ENCODE measurements at regions not wholly inside any gene's neighbourhood (a gene's known extent, or its start where the extent isn't known, plus 50 kb on each side); places are given as distances from the start of the nearest gene placed in this dataset.
"Not testable (repeated sequence)": the region's sequence is repeated elsewhere in the genome, so short reads cannot be mapped to it uniquely, and the experiment has no call there.

DNA sequence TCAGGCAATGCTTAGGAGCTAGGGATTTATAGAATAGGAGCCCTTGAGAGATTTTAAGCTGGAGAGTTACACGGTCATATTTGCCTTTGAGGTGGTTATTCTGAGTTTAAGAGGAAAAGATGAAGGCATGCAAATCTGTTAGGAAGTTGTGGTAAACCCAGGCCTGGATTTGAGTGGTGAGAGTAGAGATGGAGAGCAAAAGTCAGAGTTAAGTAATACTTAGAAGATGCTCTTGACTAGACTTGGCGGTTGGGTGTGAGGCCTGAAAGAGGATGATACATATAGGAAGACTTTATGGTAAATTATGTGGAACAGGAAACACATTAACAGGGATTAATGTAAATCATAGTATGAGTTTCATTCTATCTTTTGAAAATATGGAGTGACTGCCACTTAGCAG is 136.0 kb upstream of the ARX start:
- DNase-seq (ENCODE audit: extremely low spot score, insufficient read length, low read depth), result no peak
- FAIRE-seq, result no peak

DNA sequence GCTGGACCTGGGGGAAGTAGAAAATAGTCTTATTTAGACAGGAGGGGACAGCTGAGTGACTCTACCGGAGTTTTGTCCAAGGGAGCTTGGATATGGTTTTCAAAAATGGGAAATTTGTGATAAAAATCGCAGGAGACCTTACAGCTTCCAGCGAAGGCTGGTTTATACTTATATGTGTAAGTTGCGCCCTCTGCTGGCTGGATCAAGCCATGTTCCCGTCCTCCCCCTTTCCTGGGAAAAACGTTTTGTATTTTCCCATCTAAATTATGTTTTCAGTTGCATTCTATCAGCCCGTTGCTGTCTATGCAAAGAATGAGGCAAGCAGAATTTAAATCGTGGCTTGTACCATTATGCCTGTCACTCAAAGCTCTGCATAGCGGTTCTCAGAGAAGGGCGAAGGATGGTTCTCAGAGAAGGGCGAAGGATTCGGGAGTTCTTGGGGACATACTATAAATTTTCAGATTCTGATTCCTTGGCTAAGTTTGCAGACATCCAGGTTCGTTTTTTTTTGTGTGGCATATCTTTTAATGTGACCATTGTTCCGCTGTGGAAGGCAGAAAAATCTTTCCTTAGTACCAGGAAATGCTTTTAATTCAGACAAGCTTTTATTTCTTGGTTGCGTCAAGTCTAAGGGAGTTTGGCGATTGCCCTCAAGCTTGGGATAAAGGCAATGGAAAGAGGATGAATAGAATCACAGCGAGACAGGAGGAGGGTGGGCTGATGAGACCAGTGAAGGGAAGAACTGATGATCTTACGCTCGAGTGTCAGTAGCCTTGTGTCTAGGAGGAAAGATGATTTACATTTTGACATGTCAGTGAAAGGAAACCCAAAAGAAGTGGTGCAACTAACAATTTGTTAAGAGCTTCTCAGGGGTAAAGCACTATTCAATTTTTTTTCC is 128.5 kb upstream of the ARX start:
- no peak for DNase-seq (ENCODE audit: extremely low spot score, insufficient read length, low read depth)
- FAIRE-seq, result peak; percentile 75

DNA sequence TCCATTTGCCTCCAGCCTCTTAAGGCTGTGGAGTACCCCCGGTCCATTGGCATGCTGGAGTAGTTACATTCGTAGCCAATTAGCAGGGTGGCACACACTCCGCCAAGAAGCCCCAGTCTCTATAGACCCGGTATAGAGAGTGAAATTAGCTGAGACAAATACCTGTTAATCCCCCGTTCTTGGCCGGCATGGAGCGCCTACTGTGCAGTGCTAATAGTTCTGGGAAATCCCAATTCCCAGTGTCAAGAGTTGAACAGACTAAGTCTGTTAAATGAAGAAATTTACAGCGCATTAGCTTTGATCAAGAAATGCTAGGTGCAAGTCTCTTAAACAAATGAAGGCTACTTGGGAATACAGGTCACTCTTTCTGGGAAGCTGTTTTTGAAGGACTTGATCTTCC is 127.8 kb upstream of the ARX start:
- FAIRE-seq (no peak), DNase-seq (ENCODE audit: extremely low spot score, insufficient read length, low read depth) (no peak)

DNA sequence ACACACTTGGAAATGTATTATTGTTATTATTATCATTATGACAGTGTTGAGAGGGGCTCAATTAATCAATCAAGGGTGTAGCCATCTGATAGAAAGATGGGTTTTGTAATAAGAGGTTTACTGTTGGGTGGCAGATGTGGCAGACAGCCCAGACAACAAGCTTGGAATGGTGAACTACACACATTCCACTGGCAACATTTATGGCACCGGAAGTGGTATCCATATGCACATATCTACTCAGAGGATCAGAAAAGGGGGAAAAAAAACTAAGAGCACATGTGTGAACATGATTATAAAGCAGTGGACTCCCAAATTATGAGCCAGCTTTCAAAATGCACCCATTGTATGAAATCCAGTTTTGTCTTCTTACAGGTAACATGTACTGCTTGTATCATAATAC is 125.9 kb upstream of the ARX start:
- DNase-seq (ENCODE audit: extremely low spot score, insufficient read length, low read depth), result no peak
- no peak for FAIRE-seq

DNA sequence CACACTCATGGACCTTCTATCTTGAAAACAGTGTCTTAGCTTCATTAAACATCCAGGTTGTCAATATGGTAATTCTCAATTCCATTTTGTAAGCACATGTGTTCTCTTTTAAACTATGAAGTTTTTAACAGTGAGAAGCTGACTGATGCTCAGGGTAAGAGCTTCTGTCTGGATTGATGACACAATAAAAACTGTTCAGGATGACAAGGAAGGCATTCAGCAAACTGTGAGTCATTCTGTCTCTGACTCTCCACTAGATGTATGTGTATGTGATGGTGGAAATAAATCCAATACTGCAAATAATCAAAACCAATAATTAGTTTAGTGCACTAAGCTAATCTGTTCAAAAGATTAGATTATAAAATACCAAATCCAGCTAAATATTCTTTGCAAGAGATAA is 115.3 kb upstream of the ARX start:
- no peak for FAIRE-seq
- DNase-seq (ENCODE audit: extremely low spot score, insufficient read length, low read depth), result no peak

DNA sequence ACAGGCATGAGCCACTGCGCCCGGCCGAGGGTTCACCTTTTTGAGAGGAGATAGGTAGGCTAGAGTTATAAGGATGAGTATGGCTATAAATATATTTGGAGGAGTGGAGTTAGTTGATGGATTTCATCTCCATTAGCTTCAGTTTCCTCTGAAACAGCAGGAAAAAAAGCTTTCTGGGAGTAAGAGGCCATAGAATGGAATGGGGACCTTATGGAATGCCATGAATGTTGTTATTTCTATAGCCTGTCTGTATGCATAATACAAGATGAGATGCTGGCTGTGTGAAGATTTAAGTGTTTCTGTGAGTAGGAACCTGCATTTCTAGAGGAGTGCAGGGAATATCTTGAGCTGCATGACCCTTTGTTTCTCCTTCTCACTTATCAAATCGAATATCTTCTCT is 114.9 kb upstream of the ARX start:
- no peak for DNase-seq (ENCODE audit: extremely low spot score, insufficient read length, low read depth)

DNA sequence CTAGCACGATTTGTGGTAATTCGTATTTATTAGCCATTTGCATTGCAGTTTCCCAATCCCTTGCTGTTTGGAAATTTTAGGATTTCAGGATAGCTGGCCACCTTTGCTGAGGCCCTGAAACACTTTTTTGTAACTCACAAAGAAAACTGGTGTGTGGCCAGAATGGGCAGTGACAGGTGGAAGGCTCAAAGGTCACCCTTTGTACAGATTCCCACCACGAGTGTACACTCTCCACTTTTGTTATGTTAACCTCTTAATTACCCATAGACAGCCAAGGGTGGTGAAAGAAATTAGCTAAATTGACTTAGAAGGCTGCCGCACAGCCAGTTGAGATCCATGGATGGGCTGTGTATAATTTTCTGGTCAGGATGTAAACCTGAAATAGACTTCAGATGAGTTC is 109.7 kb upstream of the ARX start:
- DNase-seq (ENCODE audit: extremely low spot score, insufficient read length, low read depth) (no peak), FAIRE-seq (no peak)

More for the DNA sequence above, 114.9 kb upstream of the ARX start:
- no peak for FAIRE-seq

DNA sequence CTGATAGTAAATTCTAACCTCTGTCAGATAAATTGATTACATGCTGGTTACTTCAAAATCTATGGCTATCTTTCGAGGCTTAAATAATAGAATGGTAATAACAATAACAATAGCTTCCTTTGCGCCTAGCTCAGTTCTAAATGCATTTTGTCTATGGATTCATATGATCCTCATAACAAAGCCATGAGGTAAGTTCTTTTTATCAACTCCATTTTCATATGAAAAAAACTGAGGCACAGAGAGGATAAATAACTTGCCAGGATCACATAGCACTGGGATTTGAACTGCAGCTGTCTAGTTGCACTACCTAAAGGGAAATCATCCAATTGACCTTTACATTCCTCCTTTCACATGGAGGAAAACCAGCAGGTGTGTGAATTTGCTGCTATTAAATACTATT is 108.6 kb upstream of the ARX start:
- FAIRE-seq (no peak), DNase-seq (ENCODE audit: extremely low spot score, insufficient read length, low read depth) (no peak)

DNA sequence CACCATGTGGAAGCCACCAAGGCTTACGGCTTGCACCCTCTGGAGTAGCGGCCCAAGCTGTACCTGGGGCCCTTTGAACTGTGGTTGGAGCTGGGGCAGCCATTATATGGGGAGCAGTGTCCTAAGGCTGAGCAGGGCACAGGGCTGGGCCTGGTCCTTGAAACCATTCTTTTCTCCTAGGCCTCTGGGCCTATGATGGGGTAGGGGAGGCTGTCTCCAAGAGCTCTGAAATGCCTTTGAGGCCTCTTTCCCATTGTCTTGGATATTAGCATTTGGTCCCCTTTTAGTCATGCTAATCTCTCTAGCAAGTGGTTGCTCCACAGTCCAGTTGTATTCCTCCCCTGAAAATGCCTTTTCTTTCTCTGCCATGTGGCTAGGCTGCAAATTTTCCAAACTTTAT is 96.4 kb upstream of the ARX start:
- no peak for FAIRE-seq
- DNase-seq (ENCODE audit: extremely low spot score, insufficient read length, low read depth), result no peak

DNA sequence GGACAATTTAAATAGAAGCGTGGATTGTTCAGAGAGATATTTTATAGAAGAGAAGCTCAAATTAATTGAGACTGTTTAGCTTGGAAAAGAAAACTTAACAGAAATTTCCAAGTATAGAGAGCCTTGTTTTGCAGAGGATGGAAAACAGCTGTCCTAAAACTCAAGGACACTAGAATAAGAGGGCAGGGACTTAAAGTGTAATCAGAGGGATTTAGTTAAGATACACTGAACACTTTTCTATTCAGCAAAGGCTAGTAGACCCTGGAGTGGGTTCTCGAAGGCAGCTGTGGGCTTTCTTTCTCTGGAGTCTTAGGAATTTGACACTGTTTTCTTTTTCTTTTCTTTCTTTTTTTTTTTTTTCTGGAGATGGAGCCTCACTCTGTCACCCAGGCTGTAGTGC is 92.7 kb upstream of the ARX start:
- no peak for FAIRE-seq

DNA sequence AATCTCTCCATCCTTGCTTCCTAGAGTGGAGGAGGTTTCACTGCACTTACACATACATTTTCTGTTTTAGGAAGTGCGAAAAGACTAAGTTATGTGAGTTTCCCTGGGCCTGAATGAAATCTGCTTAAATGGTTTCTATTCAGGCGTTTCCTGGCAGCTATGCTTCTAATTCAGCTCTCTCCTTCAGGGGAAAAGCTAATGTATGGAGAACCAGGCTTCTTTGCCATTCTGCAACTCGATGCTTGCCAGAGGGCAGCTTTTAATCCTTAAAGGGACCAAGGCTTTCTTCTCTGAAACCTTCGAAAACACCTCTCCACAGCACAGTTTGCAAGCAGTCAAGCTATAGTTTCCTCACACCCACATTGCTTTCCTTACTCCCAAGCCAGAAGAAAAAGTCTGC is 89.5 kb upstream of the ARX start:
- DNase-seq (ENCODE audit: extremely low spot score, insufficient read length, low read depth) (no peak), FAIRE-seq (no peak)

More for the DNA sequence above, 92.7 kb upstream of the ARX start:
- DNase-seq (ENCODE audit: extremely low spot score, insufficient read length, low read depth), result no peak

DNA sequence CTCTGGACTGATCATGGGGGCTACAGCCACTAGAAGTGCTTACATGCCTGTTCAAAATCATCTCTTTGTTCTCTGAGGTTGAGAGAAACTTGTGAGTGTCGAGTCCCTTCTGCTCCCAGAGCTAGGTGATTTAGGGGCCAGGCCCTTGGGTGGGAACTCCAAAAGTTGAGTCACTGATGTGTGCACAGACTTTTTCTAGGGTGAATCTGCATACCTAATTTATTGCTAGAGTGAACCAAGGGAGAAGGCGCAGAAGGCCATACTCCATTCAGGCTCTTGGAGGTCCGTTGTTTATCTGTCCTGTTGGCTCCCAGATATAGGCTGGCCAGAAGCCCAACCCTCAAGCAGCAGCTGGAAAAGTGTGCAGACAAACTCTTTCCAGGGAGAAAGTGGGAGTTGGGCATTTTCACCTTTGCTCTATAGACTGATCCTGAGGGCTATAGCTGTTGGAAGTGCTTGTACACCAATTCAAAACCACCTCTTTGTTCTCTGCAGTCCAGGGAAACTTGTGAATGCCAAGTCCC is 80.8 kb upstream of the ARX start:
- FAIRE-seq, result no peak
- no peak for DNase-seq (ENCODE audit: extremely low spot score, insufficient read length, low read depth)

DNA sequence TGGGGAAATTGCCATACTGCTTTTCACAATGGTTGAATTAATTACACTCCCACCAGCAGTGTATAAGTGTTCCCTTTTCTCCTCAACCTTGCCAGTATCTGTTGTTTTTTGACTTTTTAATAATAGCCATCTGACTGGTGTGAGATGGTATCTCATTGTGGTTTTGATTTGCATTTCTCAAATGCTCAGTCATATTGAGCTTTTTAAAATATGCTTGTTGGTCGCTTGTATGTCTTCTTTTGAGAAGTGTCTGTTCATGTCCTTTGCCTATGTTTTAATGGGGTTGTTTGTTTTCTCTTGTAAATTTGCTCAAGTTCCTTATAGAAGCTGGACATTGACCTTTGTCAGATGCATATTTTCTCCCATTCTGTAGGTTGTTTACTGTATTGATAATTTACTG is 75.4 kb upstream of the ARX start:
- DNase-seq (ENCODE audit: extremely low spot score, insufficient read length, low read depth); FAIRE-seq: not testable (repeated sequence)

DNA sequence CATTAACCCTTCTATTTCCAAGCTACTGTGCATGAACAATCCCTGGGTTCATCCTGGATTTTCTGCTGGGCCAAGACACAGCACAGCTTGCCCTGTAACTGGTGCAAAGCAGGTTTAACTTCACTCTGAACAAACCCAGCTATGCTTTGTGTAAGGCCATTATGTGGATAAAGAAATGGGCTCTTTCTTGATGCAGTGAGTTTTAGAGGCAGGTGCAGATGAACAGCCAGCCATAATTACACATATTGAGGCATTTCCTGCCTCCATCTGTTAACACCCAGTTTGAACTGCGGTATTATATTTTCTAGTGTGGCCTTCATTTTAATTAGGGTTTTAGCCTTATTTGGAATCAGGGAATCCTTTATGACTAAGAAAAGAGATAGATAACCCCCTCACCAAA is 68.7 kb upstream of the ARX start:
- FAIRE-seq (no peak), DNase-seq (ENCODE audit: extremely low spot score, insufficient read length, low read depth) (no peak)

DNA sequence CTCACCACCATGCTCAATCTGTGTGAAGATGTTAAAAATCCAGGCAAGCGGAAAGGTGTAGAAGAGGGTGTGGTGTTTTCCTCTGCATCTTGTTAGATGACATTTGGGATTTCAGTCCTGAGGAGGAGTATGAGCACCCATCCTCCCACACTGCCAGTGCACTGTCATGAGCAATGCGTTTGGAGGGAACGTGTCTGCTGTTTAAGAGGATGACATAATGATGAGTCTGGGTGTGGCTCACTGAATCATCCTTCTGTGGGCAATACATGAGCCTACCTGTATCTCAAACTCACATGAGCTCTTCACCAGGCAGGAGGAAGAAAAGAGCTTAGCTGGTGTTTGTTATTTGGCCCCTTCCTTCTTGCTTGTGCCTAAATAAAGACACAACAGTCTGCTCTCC is 67.9 kb upstream of the ARX start:
- DNase-seq (ENCODE audit: extremely low spot score, insufficient read length, low read depth), result no peak
- FAIRE-seq, result no peak

DNA sequence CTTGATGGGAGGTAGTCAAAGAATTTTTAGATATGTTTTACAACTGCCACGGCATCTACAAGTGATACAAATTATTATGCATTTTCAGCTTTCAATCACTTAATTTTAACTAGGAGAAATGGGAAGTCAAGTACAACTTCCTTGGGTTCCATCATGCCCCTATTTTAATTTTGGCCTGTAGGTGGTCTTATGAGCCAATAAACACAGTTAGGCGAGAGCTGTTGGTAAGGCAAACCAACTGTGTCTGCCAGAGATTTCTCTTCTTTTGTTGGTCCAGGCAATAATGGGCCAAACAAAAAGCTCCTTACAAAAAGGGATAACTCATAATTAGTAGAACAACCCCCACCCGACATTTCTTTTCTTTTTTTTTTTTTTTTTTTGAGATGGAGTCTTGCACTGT is 63.3 kb upstream of the ARX start:
- FAIRE-seq (no peak), DNase-seq (ENCODE audit: extremely low spot score, insufficient read length, low read depth) (no peak)

DNA sequence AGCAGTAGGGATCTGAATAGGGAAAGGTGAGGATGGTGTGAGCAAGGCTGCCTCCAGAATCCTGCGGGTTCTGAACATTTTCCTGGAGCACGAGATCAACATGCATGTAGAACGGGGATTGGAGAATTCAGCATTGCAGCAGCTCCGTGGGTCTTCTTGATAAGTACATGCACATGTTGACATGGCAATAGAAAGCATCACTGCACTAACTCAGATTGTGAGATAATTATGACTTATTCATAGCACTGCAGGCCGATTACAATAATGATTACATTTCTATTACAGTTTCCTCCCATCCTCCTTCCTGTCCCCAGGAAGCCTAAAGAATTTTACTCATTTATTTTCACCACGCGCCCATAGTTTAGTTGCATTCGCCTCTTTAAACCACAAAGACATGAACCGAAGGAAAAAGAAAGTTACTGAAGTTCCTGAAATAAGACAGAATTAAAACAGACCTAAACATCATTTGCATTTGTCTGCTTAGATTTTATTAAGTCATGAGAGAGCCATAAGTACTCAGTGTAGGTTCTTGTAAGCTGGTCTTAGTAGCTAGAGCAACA is 61.3 kb upstream of the ARX start:
- FAIRE-seq (no peak), DNase-seq (ENCODE audit: extremely low spot score, insufficient read length, low read depth) (no peak)

DNA sequence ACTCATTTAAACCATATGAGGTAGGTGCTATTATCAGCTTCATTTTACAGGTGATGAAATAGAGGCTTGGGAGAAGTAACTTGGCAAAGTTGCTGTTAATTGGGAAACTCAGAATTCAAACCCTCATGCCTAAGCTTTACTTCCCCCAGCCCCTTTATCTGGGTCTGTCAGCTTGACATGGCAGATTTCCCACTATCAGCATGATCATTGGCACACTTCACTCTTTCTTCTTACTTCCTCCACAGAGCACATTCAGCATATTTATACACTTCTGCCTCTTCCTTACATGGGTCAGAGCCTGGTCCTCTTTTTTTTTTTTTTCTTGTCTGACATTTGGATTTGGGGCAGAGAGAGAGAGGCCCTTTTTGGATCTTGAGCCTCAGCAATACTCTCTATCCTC is 56.5 kb upstream of the ARX start:
- DNase-seq (ENCODE audit: extremely low spot score, insufficient read length, low read depth), result no peak
- FAIRE-seq, result no peak

DNA sequence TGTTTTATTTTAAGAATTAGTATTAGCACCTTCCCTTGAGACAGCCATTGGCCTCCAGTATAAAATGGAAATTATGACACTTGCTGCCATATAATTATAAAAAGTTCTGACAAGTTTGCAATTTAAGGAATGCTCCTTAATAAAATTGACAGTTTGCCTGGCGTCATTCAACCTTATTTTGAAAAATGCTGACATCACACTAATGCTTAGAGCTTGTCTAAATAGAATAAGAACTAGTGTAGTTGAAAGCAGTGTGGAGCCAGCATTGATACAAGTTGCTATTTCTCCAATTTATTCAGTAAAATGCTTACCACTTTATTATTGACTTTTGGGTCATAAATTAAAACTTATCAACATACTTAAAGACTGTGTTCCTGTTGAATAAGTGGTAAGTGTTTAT is 54.3 kb upstream of the ARX start:
- DNase-seq (ENCODE audit: extremely low spot score, insufficient read length, low read depth) (no peak), FAIRE-seq (no peak)

DNA sequence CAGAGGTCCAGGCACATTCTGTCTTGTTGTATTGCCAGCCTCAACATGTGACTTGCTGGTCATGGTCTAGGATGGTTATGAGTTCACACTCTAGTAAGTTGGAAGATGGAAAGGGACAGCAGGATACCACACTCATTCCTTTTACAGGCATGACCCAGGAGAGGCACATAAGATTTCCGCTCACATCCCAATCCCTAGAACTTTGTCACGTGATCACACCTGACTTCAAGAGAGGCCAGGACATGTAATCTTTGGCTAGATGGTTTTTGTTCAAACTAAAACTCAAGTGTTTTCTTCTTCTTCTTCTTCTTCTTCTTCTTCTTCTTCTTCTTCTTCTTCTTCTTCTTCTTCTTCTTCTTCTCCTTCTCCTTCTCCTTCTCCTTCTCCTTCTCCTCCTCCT is 53.4 kb upstream of the ARX start:
- FAIRE-seq (no peak), DNase-seq (ENCODE audit: extremely low spot score, insufficient read length, low read depth) (no peak)

DNA sequence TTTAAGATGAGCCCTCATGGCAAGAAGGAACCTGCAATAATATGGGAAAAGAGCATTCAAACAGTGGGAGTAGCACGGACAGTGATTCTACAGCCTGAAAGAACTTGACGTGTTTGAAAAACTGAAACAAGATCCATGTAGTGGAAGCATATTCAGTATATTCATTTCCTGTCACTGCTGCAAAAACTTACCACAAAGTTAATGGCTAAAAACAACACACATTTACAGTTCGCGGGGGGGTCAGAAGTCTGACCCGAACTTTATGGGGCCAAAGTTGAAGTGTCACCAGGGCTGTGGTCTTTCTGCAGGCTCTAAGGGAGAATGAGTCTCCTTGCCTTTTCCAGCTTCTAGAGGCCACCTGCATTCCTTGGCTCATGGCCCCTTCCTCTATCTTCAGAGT is 52.6 kb upstream of the ARX start:
- FAIRE-seq (peak; percentile 45), DNase-seq (ENCODE audit: extremely low spot score, insufficient read length, low read depth) (no peak)
